Panc1 (cell line): ENCODE measurements at regions not wholly inside any gene's neighbourhood (a gene's known extent, or its start where the extent isn't known, plus 50 kb on each side); places are given as distances from the start of the nearest gene placed in this dataset.

ENCODE experiments used
- ATAC-seq: fragments of 200-7000 bp; cut with Tn5 transposase; 2 replicates; pipeline ENCODE4 v1.9.1; 2020; ENCODE audit warnings: mild to moderate bottlenecking, moderate library complexity
- BruUV-seq: library from RNA; stranded (reverse); fragments of 400-500 nt; replicated peaks from 2 replicates; lab custom pipeline; 2021; lab: Mats Ljungman, UMichigan
- CTCF ChIA-PET: fragments of 300-600 bp; sonication (Branson Sonifier 250); formaldehyde crosslinking; loops from one replicate; lab custom pipeline; 2022; ENCODE audit warnings: antibody characterized with exemption; lab: Charles Lee
- POLR2A ChIA-PET: fragments of 300-600 bp; sonication (Branson Sonifier 250); formaldehyde crosslinking; loops from one replicate; lab custom pipeline; 2022; ENCODE audit warnings: antibody characterized with exemption; lab: Charles Lee
- DNase-seq: peaks from one replicate; pipeline ENCODE4 v3.0.0-alpha.2; 2010; ENCODE audit warnings: low read depth, low spot score
- H3K27ac ChIP-seq: 2 replicates; pipeline ENCODE4 v1.5.1; 2011; ENCODE audit warnings: mild to moderate bottlenecking, low read length, inconsistent platforms
- H3K27me3 ChIP-seq: fragments of 200-500 bp; sonication (Bioruptor generic); 2 replicates; pipeline ENCODE4 v1.6.0; 2014; ENCODE audit warnings: low read length, inconsistent platforms; ENCODE audit not compliant: control insufficient read depth, insufficient read depth
- H3K36me3 ChIP-seq: fragments of 200-500 bp; sonication (Bioruptor generic); 2 replicates; pipeline ENCODE4 v1.5.1; 2014; ENCODE audit warnings: inconsistent platforms, mild to moderate bottlenecking, low read length, moderate library complexity; ENCODE audit not compliant: control insufficient read depth, insufficient read depth
- H3K4me1 ChIP-seq: 2 replicates; pipeline ENCODE4 v1.5.1; 2011; ENCODE audit warnings: inconsistent platforms, mild to moderate bottlenecking, low read length, moderate library complexity; ENCODE audit not compliant: control insufficient read depth, insufficient read depth
- H3K4me3 ChIP-seq, 2 experiments: 2 replicates each; pipeline ENCODE4 v1.5.1; 2011 to 2012; ENCODE audit warnings: low read depth in 2 of 2, low read length in 2 of 2, mild to moderate bottlenecking in 2 of 2, inconsistent platforms in 1 of 2, moderate library complexity in 1 of 2
- H3K9me3 ChIP-seq: fragments of 200-500 bp; sonication (Bioruptor generic); 2 replicates; pipeline ENCODE4 v1.5.1; 2014; ENCODE audit warnings: low read depth, mild to moderate bottlenecking, inconsistent platforms, low read length, moderate library complexity; ENCODE audit not compliant: control insufficient read depth, insufficient read depth
- CTCF ChIP-seq: fragments of 450-650 bp; IDR thresholded peaks from 2 replicates; pipeline ENCODE4 v1.5.1; 2017; ENCODE audit warnings: mild to moderate bottlenecking
- POLR2AphosphoS5 ChIP-seq: IDR thresholded peaks from 2 replicates; pipeline ENCODE4 v1.6.1; 2012; ENCODE audit warnings: mild to moderate bottlenecking, low read depth, low read length, moderate library complexity
- SIN3A ChIP-seq: IDR thresholded peaks from 2 replicates; pipeline ENCODE4 v1.6.1; 2012; ENCODE audit warnings: low read depth, mild to moderate bottlenecking, low read length, moderate library complexity, borderline replicate concordance; ENCODE audit not compliant: insufficient read depth
- TCF7L2 ChIP-seq: IDR thresholded peaks from 2 replicates; pipeline ENCODE4 v1.6.1; 2011; ENCODE audit warnings: mild to moderate bottlenecking, low read depth, low read length, inconsistent platforms
- in situ Hi-C: cut with HindIII; loops from 2 replicates; pipeline ENCODE4 v1.10.0; 2016; ENCODE audit warnings: low sequenced_read_pairs, low pct_unique_long_range_greater_than_20kb
- intact Hi-C: fragments of 100-400 bp; cut with micrococcal nuclease; formaldehyde crosslinking; loops from one replicate; pipeline ENCODE4 v1.10.0; 2022; ENCODE audit not compliant: unreplicated experiment
- TF ChIP-seq, protein P1 (sequence below), 2 experiments: IDR thresholded peaks; 2 replicates each; pipeline ENCODE4 v1.6.1; 2011 to 2012; ENCODE audit warnings: low read depth in 2 of 2, control low read depth in 1 of 2, low read length in 1 of 2, mild to moderate bottlenecking in 1 of 2, moderate library complexity in 1 of 2; ENCODE audit not compliant: insufficient read depth in 1 of 2

GRCh38 chr18:75775121-75775520 is 347.6 kb upstream of the SMIM21 start:
- ATAC-seq (no peak), DNase-seq (no peak)
- Histone ChIP-seq H3K27me3 (peaks cover 24% of the 10 kb centered on the region), H3K9me3 (no peaks in the 10 kb centered on the region), H3K4me1 (no peaks in the 10 kb centered on the region), H3K36me3 (no peaks in the 10 kb centered on the region), H3K4me3 (no peak overlapping the region), H3K27ac (no peak overlapping the region)
- intact Hi-C loops (no loop called here), in situ Hi-C loops (no loop called here)
- no TSS peak for BruUV-seq
- TF ChIP-seq TCF7L2, result no peak
- TF ChIP-seq POLR2AphosphoS5, result no peak
- TF ChIP-seq SIN3A, result no peak
- TF ChIP-seq, protein P1, sequence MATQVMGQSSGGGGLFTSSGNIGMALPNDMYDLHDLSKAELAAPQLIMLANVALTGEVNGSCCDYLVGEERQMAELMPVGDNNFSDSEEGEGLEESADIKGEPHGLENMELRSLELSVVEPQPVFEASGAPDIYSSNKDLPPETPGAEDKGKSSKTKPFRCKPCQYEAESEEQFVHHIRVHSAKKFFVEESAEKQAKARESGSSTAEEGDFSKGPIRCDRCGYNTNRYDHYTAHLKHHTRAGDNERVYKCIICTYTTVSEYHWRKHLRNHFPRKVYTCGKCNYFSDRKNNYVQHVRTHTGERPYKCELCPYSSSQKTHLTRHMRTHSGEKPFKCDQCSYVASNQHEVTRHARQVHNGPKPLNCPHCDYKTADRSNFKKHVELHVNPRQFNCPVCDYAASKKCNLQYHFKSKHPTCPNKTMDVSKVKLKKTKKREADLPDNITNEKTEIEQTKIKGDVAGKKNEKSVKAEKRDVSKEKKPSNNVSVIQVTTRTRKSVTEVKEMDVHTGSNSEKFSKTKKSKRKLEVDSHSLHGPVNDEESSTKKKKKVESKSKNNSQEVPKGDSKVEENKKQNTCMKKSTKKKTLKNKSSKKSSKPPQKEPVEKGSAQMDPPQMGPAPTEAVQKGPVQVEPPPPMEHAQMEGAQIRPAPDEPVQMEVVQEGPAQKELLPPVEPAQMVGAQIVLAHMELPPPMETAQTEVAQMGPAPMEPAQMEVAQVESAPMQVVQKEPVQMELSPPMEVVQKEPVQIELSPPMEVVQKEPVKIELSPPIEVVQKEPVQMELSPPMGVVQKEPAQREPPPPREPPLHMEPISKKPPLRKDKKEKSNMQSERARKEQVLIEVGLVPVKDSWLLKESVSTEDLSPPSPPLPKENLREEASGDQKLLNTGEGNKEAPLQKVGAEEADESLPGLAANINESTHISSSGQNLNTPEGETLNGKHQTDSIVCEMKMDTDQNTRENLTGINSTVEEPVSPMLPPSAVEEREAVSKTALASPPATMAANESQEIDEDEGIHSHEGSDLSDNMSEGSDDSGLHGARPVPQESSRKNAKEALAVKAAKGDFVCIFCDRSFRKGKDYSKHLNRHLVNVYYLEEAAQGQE (IDR thresholded peaks at IDR 0.05; ENCODE audit: insufficient read depth in 1 of 2, low read depth in 2 of 2, low read length in 1 of 2), result no peak
- TF ChIP-seq CTCF, result no peak
- ChIA-PET POLR2A (no interaction called here), CTCF (no interaction called here)

GRCh38 chr18:75773618-75774017 is 346.1 kb upstream of the SMIM21 start:
- DNase-seq (no peak), ATAC-seq (no peak)
- intact Hi-C loops, result no loop called here
- no TSS peak for BruUV-seq
- ChIA-PET POLR2A (interaction anchor here (0.6 kb wide), 1 partner anchor 930 kb away, joined by 6 read pairs; no protein-coding TSS in a partner anchor), CTCF (no interaction called here)
- Histone ChIP-seq H3K27me3 (peaks cover 22% of the 10 kb centered on the region), H3K27ac (no peak overlapping the region), H3K4me3 (no peak overlapping the region), H3K36me3 (no peaks in the 10 kb centered on the region), H3K9me3 (no peaks in the 10 kb centered on the region), H3K4me1 (no peaks in the 10 kb centered on the region)
- in situ Hi-C loops, result no loop called here
- TF ChIP-seq SIN3A, result no peak
- TF ChIP-seq CTCF, result no peak
- no peak for TF ChIP-seq POLR2AphosphoS5
- TF ChIP-seq, protein P1 (IDR thresholded peaks at IDR 0.05; ENCODE audit: insufficient read depth in 1 of 2, low read depth in 2 of 2, low read length in 1 of 2), result no peak
- no peak for TF ChIP-seq TCF7L2
